Activated naive CD4-positive, alpha-beta T cell treated with Interleukin-2 at 50 U/mL for 16 hours (primary cell): ENCODE measurements at regions not wholly inside any gene's neighbourhood (a gene's known extent, or its start where the extent isn't known, plus 50 kb on each side); places are given as distances from the start of the nearest gene placed in this dataset.

Source experiments
- DNase-seq: peaks from one replicate; pipeline ENCODE4 v3.0.0-alpha.2; 2020

DNA sequence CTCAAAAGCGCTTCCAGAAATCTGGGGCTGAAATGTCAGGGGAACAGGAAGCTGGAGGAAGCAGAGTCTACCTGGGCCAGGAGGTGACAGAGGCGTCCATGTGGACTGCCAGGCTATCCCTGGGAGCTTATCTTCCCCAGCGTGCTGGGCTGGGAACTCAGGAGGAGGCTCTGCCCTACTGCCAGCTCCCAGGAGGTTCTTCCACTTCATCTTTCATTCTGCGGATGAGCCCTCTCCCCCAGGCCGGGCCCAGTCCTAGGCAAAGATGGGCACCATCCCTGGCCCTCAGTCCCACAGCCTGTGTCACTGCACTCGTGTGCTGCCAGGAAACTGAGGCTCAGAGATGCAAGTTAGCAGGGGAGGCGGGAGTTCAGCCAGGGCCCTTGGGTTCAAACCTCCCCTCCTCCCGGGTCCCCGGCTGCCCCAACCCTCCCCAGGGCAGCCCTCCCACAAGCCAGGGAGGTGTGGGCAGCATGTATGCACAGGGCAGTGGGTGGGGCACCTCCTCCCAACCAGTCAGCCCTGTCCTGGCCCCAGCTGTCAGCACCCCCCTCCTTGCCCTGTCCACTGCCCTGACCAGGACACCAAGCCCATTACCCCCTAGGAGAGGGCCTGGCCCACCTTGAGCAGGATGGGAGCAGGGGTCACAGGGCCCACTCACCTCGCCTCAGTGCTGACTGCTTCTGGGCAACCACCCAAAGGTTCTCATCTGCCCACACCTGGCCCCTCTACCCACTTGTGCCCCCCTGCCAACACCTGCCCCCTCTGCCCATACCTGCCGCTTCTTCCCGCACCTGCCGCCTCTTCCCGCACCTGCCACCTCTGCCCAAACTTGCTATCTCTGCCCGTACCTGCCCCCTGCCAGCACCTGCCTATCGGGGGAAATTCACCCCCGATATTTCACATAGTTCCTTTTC lies 226.0 kb downstream of the NPHP4 start:
- no peak for DNase-seq

DNA sequence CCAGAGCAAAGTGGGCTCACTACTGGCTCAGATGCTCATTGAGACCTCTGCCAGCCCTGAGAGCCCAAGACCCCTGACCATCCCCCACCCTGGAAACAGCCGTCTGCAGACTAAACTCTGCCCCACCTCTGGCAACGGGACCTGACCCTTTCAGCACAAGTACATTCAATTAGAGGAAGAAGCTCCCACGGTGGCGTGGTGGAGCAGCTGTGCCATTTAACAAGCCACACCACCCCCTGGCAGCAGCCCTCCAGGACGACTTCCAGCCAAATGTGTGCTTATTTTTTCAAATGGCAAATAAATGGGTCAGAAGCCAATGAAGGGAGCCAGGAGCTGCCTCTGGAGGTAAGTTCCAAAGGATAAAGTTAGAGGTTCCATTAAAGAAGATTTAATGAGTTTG lies 226.7 kb downstream of the NPHP4 start:
- no peak for DNase-seq

DNA sequence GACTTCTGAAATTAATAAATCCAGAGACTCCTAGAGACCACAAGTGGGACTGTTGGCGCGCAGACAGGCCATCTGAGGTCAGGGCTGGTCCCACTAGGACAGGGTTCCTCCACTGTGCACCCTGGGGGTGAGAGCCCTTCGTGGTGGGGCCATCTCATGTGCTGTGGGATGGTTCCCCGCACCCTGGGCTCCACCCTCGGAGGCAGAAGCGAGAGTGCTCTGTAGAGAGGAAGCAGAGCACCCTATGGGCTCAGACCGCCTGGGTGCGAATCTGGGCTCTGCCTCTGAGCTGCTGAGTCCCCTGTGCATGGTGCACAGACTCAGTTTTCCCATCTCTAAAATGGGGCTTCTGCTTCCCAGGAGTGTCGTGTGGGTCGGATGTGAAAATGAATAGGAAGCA lies 227.3 kb downstream of the NPHP4 start:
- DNase-seq: no peak

DNA sequence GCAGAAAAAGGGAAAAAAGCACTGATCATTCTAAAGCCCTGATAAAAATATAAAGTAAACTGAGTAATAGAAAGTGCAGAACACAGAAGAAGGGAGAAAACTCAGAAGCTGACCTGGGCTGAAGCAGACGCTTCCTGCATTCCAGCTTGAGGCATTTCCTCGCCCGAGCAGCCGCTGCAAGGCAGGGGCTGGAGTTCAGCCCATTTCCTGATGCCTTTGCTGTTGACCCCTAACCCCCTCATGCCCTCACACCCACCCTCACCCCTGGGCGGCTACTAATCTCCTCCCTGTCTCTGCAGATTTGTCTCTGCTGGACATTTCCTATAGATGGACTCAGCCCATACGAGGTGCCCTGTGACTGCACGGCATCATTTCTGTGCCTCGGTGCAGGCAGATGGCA lies 227.8 kb downstream of the NPHP4 start:
- no peak for DNase-seq

DNA sequence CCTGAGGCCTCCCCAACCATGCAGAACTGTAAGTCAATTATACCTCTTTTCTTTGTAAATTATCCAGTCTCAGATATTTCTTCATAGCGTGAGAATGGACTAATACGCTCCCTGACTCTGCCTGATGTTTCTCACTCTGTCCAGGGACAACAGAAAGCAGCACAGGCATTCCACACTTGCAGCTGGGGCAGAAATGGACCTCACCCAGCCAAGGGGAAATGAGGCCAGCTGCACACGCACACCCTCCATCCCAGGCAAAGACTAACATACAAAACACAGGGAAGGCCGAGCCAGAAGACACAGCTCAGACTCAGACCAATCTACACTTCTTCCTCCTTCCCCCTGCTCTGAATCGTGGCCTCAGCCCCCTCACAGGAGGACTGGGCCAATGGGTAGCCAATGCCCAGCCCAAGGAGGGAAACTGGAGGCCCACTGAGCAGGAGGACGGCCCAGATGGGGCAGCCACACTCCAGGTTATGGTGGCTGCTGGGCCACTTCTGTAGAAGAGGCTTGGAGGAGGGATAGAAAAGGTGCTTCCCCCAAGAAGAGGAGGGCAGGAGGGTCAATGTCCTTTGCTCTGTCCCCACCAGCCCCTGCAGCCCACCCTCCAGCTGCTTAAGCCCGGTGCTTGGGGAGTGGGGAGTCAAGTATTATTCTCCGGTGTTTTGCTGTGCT lies 228.4 kb downstream of the NPHP4 start:
- DNase-seq: no peak

DNA sequence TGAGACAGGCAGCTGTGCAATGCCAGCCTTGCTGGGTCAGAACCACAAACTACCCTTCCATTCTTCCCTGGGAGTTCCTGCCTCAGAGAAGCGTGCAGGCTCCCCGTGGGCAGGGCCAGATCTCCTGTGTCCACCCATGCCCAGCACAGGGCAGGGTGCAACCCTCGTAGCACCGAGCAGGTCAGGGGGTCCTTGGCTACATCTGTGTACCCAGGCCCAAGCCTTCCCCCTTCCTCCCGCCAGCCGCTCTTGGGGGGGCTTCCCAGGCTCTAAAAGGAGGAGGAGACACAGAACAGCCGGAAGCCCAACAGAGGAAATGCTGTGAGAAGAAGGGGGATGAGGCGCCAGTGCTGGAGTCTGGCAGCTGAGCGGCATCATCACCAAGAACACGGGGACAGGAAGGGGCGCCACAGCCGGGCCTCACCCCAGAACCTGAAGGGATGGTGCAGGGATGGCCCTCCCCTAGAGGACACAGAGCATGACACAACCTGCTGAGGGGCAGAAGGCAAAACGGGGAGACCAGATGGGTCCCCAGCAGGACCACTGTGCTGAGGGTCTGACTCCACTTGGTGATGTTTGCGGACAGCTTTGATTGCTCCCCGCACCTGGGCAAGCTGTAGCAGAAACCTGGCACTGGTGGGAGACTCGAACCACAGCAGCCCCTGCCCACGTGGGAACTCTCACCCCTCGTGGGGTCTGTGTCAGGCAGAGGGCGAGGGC lies 233.2 kb downstream of the NPHP4 start:
- no peak for DNase-seq

DNA sequence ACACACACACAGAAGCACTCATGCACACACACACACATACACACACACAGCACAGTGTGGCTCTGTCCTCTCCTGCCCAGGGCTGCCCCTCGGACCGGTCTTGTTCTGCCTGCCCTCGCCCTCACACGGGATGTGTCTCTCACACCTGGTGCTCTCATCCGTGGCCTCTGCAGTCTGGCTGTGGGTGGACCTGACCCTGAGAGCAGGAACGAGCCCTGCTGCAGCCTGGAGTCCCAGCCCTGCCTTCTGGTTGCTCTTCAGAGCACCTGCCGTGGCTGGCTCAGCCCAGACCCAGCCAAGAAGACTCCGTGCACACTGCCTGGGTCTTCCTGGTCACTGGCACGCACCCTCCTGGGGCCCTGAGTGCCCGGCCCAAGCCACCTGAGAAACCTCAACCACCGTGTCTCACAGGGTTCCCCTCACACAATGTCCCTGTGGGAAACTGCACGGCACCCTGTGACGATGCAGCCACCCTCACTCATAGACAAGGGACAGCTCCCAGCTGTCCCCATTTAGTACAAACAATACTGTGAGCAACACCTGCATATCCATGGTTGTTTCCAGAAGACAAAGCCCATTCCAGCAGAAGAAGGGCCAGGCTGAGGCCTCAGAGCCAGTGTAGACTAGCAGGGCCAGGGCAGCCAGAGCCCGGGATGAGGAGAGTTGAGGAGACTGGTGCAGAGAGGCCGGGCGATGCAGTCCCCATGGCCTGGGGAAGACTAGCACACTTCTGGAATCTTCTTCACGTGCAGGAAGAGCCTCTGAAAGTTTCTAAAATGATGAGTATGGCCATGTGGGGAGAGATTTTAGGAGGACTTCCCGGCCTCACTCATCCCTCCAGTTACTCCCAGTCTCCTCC lies 234.0 kb downstream of the NPHP4 start:
- no peak for DNase-seq

DNA sequence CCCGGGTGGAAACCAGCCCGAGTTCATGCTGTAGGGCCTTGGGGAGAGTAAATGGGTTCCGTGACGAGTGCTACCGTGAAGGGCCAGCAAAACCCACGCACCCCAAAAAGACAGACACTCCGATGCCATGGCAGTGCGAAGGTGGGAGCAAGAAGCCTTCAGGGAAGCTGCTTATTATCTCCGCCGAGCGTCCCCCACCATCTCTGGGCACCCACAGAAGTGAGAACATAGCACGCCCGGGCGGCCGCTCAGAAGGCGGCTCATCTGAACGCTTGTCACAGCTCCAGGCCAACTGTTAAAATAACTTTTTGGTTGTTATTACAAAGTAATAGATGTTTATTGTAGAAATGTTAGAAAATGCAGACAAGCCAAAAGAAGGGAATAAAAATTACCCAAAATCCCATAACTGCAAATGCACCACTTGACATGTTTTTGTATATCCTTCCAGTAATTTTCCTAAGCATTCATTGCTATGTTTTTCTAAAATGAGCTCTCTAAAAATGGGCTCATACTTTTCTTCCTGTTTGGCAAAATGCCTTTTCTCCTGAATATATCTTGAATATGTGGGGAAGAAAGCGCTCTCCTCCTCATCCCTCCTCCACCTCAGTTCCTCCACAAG lies 234.9 kb downstream of the NPHP4 start:
- DNase-seq: no peak

DNA sequence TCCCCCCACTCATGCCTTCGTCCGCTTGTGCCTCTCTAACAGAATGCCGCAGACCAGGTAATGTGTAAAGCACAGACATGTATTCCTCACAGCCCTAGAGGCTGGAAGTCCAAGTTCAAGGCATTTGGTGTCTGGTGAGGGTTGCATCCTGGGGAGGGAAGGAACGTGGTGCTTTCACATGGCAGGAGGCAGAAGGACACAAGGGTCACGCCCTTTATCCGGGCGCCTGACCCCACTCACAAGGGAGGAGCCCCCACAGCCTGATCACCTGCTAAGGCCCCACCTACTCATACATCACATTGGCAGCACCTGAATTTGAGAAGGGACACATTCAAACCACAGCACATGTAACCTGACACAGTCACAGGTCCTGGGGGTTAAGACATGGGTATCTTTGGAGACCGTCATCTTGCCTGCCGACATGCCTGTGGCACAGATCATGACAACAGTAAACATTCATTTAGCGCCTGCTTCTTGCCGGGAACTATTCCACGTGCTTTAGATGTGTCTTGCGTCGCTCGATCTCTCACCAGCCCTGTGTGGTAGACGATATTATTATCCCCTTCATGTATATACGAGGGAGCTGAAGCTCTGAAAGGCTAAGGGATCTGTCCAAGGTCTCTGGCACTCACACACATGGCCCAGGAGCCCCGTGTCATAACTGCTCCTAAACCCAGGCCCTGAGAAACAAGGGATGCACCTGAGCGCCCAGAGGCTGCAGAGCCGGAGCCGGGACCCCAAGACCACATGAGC lies 235.6 kb downstream of the NPHP4 start:
- DNase-seq: no peak

DNA sequence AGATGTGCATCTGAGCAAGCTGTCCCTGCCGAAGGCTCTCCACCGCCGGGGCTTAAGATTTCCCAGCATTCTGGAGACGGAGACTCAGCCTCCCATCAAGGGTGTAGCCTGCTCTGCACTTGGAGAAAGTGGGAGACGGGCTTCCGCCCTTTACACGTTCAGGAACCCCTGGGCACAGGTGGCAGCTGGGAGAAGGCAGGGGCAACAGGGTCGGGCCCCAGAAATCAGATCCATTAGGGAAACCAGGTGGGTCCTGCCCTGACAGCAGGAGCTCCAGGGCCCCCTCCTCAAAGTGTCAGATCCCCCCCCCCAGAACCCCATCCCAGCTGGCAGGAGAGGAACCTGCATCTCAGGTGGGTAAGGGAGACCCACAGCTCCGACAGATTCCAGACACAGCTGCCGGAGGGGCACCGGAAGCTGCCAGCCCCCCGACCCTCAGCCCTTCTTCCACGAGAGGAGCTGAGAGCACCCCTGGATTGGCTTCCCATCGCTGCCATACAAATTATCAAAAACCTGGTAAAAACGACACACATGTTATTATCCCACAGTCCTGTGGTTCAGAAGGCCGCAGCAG lies 236.6 kb downstream of the NPHP4 start:
- no peak for DNase-seq

DNA sequence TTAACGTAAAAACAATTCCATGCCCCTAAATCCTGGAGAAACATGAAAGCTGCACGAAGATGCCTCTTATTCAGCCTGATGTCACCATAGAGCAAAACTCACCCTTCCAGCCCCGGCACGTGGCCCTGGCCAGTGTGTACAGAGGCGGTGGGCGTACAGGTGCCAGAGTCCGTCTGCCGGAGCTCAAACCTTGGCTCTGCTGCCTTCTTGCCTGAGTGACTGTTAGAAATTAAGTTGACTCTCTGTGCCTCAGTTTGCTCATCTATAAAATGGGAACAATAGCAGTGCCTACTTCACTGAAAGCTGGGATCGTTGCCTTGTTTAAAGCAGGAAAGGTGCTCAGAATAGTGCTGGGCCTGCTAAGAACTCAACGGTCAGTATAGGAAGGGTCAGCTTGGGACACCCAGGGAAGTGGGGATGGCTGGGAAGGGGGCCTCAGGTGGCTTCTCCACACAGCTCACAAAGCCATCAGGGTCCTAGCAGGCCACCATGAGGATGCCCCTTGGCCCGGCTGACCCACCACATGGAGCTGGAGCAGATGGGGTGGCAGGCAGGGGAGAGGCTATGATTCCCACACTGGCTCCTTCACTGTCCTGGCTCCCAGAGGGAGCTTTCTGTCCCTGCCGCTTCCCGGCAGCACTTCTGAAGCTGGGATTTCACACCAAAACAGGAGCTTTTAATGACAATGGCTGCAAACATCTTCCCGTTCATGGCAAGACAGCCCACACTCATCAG lies 237.2 kb downstream of the NPHP4 start:
- DNase-seq: no peak

DNA sequence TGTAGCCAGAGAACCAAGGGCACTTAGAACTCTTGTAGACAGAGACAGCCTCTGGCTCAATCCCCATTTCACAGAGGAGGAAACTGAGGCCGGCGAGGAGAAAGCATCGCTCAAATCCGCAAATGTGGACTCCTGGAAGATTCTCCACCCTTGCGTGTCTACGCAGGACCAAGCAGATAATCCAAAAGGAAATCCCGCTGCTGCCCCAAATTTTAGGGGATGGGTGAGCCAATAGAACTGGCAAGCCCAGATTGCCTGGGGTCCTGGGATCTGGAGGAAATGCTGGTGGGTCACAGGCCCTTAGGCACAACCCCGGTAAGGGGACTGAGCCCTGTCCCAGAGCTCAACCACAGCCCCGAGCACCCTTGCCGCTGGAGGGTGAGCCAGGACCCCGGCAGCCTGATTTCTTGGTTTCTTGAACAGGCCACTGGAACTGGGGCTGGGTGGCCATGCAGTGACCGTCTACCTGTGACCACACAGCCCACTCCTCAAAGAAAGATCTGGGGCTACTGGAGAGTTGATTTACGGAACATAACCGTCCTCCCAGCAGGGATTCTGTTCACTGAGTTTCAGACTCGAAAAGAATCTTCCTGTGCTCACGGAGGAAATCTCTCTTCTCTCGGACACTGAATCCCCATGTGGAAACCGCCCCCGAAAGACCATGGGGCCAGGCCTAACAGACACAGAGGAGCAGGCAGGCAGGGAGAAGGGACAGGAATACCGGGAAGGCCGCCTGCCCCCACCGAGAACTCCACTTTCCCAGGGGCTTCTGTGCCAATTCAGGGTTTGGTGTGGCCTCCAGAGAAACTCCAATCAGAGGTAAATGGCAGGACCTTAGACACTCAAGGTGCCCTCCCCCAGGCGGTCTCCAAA lies 238.4 kb downstream of the NPHP4 start:
- DNase-seq: no peak

DNA sequence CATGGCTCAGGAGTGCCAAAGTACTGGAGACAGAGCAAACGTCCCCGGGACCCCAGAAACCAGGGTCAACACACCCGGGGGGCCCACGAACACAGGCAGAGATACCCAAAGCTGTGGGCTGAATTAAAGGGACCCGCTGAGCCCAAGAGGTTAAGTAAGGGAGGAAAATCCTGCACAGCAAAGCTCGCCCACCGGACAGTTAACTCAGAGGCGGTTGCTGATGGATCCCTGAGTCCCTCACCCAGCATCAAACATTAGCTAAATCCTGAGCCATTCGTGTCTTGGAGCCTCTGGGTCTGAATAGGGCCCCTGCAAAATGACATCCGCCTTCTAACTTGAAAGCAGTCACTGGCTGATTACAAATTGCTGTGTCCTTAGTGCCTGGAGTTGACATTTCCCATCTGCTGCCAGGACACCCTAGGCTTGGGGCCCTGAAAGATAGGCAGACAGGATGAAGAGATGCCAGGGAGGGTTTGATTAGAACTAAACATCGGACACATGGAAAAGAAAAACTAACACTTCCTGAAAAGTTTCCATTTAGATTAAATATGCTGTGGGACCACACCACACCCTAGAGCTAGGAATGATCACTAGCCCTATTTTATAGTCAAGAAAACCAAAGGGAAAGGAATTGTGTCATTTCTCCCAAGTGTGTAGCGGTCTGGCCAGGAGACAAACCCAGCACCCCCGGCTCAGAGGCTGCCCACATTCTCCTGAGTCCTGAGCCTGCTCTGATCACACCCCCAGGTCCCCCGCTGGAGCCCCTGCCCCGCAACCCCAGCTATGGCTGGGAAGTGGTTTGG lies 239.3 kb downstream of the NPHP4 start:
- no peak for DNase-seq

DNA sequence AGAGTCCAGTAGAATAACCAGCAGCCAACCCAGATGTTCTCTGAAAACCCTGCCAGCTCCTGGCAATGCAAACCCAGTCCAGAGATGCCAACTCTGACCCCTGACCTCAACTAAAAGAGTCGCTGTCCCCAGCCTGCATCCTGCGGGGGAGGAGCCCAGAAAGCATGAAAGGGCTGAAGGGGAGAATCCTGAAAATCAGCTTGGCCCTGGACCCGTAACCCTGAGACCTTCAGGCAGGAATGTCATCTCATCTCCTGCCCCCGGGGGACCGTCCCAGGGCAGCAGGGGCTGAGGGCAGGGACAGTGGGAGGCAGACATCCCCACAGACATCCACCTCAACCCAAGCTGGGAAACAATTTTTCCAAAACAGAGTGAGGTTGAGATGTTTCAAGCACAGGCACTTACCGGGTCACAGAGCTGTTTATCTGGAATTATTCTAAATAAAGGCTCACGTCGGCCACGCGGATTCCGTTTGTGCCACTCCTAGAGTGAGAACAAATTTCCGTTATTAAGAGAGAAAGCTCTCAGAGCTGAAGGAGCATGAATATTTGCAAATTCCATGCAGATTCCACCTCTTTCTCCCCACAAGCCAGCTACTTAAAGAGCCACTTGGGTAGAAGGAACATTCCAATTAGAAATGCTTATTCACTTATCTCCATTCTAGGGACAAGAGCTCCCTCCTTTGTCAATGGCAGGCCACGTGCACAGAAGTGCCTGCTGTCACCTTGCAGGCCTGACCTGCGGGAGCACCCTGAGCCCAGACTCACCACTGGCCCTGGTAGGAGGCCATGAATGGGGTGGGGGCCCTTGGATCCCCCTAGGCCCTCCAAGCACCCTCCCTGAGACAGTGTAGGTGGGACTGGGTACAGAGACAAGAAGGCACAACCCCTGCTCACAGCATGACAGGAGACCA lies 240.1 kb downstream of the NPHP4 start:
- DNase-seq: no peak

DNA sequence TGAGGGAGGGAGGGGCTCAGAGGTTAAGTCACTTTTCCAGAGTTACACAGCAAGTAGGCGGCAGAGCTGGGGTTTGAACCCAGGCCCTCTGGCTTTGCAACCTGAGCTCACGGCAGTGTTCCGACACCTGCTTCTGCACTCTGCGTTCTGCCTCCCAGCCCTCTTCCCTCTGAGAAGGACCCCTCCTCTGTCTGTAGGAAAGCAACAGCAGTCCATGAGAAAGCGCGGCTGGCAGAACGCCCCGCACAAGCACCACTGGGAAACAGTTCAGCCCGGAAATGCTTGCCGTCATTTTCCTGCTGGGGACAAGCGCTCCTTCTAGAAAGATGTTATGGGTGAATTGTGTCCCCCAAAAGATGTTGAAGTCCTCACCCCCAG lies 241.1 kb downstream of the NPHP4 start:
- DNase-seq: no peak

DNA sequence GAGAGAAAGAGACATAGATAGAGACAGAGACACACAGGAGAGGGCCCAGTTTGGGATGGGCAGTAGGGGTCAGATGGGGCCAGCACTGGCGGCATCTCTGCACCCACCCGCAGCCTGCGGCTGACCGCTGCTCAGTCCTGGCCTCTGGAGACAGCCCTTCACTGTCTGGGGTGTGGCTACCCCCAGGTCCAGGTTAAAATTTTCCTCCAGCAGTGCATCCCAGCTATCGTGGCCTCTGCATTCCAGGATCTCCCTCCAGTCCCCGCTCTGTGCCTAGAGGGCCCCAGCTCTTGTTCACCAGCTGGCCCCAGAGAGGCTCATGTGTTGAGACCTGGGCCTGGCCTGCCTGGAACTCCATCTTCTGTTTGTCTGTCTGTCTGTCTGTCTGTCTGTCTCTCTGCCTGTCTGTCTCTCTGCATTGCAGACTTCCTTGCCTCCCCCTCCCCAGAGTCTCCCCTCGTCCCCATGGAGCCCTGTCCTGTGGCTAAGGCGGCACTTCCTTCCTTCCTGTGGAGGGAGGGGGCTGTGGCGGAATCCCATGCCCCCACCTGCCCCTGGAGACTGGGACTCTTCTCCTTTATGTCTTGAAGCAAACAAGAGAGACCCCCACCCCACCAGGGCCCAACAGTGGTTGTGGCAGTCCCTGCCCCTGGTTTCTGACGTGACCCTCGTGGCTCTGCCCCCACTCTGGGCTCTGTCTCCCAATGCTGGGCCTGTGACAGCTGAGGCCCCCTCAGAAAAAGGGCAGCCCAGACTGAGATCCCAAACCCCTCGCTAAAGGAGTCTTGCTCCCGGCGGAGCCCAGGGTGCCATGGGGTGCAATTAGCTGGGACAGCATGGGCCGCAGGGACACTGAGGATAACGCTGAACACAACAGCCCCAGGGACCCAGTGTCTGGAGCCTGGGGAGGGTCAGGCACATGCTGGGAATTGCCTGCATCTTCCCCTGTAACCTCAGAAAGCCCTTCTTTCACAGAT lies 241.8 kb downstream of the NPHP4 start:
- no peak for DNase-seq
